ENCODE measurements at regions not wholly inside any gene's neighbourhood (a gene's known extent, or its start where the extent isn't known, plus 50 kb on each side); places are given as distances from the start of the nearest gene placed in this dataset.

- TF ChIP-seq ATF2 (tag by site-specific recombination; IDR thresholded peaks at IDR 0.05; ENCODE audit: low read depth) (no peak), CTCF (tag by site-specific recombination; IDR thresholded peaks at IDR 0.05) (no peak), ZNF768 (tag by site-specific recombination; IDR thresholded peaks at IDR 0.05) (no peak), PBX3 (CRISPR knock-in tag; IDR thresholded peaks at IDR 0.05) (no peak), ZNF354C (tag by site-specific recombination; IDR thresholded peaks at IDR 0.05; ENCODE audit: borderline replicate concordance, low read depth) (no peak), KLF9 (tag by site-specific recombination; IDR thresholded peaks at IDR 0.05; ENCODE audit: low read depth) (no peak), ZBTB8A (tag by site-specific recombination; IDR thresholded peaks at IDR 0.05) (no peak), ZNF558 (tag by site-specific recombination; IDR thresholded peaks at IDR 0.05) (no peak), ZNF677 (tag by site-specific recombination; IDR thresholded peaks at IDR 0.05) (no peak), ZBTB21 (tag by site-specific recombination; IDR thresholded peaks at IDR 0.05) (no peak), SP2 (tag by site-specific recombination; IDR thresholded peaks at IDR 0.05) (no peak), ZNF423 (tag by site-specific recombination; IDR thresholded peaks at IDR 0.05) (no peak)
- TF ChIP-seq, protein P1, sequence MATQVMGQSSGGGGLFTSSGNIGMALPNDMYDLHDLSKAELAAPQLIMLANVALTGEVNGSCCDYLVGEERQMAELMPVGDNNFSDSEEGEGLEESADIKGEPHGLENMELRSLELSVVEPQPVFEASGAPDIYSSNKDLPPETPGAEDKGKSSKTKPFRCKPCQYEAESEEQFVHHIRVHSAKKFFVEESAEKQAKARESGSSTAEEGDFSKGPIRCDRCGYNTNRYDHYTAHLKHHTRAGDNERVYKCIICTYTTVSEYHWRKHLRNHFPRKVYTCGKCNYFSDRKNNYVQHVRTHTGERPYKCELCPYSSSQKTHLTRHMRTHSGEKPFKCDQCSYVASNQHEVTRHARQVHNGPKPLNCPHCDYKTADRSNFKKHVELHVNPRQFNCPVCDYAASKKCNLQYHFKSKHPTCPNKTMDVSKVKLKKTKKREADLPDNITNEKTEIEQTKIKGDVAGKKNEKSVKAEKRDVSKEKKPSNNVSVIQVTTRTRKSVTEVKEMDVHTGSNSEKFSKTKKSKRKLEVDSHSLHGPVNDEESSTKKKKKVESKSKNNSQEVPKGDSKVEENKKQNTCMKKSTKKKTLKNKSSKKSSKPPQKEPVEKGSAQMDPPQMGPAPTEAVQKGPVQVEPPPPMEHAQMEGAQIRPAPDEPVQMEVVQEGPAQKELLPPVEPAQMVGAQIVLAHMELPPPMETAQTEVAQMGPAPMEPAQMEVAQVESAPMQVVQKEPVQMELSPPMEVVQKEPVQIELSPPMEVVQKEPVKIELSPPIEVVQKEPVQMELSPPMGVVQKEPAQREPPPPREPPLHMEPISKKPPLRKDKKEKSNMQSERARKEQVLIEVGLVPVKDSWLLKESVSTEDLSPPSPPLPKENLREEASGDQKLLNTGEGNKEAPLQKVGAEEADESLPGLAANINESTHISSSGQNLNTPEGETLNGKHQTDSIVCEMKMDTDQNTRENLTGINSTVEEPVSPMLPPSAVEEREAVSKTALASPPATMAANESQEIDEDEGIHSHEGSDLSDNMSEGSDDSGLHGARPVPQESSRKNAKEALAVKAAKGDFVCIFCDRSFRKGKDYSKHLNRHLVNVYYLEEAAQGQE (tag by site-specific recombination; IDR thresholded peaks at IDR 0.05) = no peak
- TF ChIP-seq, protein P2, sequence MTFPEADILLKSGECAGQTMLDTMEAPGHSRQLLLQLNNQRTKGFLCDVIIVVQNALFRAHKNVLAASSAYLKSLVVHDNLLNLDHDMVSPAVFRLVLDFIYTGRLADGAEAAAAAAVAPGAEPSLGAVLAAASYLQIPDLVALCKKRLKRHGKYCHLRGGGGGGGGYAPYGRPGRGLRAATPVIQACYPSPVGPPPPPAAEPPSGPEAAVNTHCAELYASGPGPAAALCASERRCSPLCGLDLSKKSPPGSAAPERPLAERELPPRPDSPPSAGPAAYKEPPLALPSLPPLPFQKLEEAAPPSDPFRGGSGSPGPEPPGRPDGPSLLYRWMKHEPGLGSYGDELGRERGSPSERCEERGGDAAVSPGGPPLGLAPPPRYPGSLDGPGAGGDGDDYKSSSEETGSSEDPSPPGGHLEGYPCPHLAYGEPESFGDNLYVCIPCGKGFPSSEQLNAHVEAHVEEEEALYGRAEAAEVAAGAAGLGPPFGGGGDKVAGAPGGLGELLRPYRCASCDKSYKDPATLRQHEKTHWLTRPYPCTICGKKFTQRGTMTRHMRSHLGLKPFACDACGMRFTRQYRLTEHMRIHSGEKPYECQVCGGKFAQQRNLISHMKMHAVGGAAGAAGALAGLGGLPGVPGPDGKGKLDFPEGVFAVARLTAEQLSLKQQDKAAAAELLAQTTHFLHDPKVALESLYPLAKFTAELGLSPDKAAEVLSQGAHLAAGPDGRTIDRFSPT (tag by site-specific recombination; IDR thresholded peaks at IDR 0.05) = no peak
These were observed 66.5 kb upstream of the TGIF1 start for GRCh38 chr18:3383381-3383915.
